Suppressor macrophage treated with lipopolysaccharide for 4 hours (primary cell): ENCODE measurements at regions not wholly inside any gene's neighbourhood (a gene's known extent, or its start where the extent isn't known, plus 50 kb on each side); places are given as distances from the start of the nearest gene placed in this dataset.

Source experiments
- DNase-seq: peaks from one replicate; pipeline ENCODE4 v3.0.0-alpha.2; 2020

DNA sequence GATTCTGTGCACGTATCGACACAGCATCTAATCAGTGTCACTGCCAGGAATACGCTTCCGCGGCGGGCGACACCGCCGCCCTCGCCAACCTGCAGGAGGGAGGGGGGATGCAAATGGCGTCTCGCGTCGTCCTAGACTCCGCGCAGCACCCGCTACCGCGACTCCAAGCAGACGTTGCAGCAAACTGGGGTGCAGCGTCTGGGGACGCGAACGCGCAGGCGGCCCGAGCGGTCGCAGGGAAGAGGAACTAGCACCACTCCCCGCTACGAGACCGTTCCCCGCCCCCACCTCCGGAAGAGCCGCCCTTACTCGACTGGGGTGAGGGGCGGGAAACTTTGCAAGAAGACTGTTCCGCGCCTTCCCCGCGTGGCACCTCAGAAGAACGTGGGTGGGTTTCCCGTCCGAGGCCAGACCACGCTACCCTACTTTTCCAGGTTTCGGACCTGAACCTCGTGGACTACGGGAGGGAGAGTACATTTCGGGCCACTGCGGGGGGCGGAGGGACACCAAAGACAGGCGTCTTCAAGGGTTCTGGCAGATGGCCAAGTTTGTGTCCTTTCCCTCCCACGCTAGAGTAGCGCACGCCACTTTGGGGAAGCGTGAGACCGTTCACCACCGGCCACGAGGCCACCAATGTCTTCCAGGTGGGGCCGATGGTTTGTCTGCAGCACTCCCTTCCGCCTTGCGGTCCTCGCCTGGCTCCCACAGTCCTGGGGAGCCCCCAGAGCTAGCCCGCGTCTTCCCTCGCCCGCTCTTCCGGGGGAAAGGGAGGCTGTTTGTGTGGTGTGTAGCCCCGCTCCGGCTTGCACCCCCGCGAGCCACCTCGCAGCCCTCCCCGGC is 78.0 kb upstream of the BCOR start:
- no peak for DNase-seq

DNA sequence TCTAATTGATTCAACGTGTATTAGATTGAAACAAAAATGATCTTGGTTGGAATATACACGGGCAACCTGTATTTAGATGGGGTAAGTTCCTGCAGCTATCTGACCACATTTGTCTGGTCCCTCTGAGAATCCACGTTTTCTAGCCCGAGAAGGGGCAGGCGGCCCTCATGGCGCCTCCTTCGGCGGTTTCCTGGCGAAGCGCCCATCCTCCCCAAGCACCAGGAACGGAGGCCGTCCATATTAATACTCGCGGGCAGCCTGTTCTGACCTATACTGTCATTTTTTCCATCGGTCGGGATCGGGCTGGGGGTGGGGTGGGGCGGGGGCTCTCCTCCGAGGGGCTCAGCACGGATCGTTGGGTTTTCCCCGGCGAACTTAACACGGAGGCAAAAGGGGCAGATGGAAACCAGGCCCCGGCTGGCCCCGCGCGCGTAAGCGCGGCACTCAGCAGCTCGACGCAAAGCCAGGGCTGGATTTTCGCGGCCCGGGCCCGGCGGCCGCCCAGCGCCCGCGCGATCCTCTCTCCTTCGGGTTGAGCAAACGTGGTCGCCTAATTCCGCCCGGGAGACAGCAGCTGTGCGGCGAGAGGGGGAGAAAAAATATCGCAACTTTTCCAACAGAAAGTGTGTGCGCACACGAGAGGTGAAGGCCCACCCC is 77.2 kb upstream of the BCOR start:
- DNase-seq = no peak

DNA sequence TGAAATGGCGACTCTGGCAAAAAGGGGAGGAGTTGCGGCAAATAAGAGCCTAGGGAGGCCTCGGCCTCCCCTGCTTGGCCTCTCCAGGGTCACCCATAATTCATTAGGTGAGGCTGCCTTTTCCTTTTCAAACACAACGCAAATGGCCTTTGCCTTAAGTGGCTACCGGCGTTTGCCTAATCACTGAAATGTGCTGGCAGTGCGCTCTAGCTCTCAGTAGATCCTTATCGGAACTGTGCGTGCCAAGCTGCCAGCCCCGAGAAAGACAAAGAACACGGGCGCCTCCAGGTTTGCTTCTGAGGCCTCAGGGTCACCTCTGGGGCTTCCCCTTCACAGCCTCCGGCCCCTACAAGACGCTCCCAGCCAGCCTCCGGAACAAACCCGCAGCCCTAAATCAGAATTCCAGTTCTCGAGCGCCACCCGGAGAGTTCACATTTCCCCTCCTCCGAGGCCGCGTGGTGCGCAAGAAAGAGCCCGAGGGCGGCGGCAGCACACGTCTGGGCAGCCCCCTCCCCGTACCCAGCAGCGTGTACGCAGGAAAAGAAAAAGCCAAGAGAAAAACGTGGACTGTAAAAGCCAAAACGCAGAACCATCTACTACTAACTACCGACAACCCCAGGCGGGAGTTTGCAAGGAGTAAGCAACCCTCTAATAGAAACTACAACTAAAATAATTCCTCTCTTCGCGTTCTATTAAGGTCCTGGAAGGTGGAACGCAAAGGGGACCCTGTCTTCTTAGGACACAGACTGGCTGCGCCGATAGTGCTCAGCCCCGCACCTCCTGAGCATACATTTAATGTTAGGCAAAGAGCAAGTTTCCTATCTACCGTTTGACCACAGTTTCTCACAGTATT is 76.5 kb upstream of the BCOR start:
- no peak for DNase-seq

DNA sequence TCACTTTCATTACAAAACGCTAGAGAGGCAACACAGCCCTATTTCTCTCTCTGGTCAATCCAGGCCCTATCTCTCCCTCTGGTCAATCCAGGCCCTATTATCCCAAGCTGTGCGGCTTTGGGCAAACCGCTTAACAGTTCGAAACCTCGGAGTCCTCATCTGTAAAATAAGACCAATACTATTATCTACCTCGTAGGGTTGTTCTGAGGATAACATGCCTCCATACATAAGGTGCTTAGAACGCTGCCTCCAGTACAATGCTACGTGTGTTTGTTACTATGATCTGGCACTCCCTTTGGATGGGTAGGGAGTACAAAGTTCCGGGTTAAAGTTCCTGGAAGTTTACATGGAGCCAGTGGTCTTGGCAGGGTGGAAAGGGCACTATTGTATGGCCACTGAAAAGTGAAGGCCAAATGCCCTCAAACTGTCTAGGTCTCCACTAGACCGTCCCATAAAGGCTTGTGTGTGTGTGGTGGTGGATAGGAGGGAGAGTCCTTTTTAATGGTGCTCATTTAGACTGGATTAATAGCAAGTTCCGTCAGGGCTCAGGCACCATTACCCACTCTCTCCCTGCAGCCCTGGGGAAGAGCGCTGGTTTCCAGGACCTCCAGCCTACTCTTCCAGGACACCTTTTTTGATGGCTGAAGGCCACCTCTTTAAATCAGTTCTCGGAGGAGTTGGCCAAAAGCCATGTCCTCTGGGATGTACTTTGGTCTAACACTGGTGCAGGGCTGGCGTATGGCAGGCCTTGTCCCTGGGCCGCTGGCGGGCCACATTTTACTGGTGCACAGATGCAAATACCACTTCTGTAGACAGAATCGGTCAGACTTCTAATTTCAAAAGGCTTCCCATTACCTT is 75.6 kb upstream of the BCOR start:
- DNase-seq = no peak

DNA sequence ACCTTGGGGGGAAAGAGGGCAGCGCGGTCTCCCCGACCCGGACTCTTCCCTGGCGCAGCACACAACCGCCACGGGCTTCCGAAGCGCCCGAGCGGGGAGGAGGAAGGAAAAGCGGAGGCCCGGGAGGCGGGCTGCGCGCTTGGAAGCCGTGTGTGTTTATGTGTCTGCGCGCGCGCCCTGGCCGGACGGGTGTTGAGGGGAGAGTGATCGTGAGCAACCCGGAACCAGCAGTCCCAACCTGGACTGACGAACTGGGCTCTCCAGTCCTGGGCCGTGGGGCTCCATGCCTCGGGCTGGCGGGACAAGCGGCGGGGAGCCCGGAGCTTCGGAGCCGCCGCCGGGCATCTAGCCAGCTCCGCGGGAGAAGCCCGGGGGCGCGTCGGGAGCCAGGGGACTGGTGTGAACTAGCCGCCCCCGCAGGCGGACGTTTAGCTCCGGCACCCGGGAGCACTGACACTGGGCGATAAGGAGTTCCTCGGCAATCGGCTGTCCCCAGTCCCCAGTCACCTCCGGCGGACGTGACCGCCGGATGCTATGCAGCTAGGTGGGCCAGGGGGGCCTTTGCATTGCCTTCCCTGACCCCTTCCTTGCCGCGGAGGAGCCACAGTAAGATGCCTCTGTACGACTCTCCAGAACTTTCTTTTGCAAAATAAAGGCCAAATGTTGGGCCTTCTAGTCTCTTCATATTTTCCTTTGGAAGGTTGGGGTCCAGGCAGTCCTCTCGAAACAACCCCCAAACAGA is 74.8 kb upstream of the BCOR start:
- DNase-seq = peak; percentile 54

DNA sequence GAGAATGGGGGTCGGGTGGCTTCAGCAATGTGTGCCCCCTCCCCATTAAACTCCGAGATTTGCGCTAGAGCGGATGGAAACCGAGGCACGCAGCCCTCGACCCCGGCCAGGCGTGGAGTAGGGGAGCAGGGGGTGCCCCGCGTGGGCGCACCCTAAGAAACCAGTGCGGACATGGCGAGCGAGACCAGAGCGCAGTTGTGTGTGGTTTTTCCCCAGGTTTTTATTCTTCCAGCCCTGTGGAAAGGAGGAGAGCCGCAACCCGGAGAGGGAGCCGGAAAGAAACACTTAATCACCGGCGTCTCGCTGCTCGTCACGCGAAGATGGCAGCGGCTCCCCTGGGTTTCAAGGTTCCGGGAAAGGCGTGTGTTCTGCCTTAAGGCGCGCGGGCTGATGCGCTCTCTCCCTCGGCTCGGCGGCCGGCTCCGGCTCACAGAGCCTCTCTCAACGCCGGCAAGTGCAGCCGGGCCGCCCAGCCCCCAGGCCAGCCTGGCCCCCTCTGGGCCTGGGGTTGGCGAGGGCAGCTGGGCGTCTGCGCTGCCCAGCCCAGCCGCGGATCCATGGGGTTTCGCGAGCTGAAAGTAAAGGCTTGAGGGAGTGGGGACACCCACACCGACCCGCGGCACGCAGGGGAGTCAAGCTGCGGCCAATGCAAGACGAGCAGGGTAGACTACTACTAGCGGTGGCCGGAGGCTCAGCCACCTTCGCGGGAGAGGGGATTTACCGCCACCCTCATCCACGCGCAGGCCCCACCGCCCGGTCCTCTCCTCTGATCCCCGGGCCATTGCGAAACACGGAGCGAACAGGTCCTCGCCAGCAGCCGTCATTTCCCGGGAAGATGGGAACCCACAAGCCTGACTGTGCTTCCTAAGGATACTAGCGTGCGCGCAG is 74.0 kb upstream of the BCOR start:
- no peak for DNase-seq

DNA sequence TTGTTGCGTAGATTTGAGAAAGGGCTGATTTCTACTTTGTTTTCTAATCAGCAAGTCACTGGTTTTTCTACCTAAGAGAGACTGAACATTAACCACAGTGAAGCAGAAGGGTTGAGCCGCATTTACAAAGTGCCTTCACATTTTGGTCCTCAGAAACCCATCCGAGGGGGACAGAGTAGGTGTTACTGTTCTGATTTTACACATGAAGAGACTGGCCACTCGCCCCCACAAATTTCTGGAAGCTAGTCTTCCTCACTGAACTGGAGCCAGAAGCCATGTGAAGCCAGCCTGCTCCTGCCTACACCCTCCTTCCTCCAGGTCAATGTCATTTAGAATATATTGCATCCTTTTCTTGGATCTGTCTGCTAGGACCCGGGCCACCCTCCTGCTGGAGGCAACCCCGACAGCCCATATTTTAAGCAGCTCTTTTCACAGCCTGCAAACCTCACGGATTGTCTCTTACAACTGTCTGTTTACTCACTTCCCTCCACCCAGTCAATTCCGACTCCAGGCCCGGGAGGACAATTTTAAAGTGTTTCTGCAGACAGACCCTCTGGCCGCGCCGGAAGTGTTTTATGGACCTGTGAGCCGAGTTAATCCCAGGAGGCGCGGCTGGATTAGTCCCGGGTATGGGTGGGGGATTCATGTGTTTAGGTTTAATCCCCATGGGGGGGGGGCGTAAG is 73.2 kb upstream of the BCOR start:
- DNase-seq = no peak

DNA sequence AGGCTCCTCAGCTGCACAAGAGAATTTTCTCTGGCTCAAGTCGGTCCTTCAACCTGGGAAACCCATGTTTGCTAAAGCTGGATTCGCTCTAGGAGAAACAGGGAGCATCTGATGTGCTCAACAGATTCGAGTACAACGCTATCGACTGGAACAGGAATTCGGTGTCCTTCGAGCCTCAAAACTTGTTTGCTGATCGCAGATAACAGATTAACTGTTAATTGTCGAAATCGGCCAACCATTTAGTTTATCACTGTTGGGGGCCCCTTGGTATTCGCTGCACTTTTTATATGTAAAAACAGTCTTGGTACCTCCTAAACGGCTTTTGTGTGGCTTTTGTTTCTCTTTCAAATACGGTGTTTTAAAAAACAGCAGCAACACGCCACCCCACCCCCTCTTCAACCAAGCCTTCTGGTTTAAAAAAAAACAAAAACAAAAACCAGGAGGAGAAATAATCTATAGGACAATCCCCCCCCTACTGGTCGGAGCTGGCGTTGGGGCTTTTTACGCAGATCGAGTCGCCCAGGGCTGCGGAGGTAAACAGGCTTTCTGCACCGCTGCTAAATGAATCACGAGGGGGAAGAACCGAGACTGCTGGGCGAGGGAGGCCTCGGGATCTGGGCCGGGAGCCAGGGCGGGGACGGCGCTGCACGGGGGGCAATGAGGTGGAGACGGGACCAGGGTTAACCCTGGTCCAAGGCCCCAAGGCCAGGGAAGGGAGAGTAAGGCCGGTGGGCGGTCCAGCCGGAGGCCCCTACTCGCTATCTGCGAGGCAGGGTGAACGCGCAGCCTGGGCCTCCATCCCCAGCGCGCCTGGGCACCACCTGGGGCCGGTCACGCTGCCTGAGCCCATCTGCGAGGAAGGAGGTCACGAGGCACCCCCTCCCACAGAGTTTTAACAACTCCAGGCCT is 71.7 kb upstream of the BCOR start:
- DNase-seq = peak; percentile 72

DNA sequence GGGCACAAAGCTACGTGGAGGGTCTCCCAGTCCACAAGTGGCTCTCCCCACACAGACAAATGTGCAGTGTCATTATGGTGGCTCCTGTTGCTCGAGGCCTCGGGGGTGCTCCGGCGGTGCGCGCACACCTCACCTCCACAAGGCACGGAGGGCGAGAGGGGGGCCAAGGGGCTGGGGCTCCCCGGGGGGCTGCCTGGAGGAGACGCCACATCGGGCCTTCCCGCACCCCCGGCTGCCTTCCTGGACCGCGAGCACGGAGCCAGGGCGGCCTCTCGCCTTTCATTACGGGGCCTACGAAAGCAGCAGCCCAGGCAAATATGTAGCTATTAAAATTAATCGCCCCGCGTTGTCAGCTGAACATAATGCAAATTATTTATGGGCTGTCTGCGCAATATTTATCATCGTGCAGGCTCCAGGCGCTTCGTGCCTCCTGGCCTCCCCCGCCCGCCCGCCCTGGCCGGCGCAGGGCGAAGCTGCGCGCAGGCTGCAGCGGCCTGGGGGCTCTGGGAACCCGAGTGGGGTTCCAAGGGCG is 70.8 kb upstream of the BCOR start:
- no peak for DNase-seq

DNA sequence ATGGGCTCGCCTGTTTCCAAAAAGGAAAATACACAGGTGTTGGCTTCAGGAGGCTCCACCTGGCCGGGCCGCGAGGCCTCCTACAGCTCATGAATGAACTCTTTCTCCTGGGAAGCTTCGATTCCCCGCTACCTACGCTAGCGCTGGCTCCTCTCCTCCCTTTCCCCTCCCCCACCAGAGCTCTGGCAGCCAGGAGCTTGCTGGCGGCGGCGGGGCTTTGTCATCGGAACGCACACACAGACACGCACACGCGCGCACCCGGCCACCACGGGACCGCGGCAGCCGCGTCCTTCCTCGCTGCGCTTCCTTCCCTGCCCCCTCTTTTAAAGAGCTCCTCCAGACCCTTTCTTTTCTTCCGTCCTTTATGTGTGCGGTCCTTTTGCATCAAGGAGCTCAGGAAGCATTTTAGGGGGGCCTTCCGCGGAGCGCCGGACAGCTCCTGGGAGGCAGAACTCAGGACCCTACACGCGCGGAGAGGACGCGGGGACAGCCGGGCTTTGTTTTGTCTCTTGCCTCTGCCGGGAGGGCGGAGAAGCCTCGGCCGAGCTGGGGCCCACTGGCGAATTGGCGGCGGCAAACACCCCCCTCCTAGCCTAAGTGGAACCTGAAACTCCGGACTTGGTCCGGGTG is 70.2 kb upstream of the BCOR start:
- no peak for DNase-seq

DNA sequence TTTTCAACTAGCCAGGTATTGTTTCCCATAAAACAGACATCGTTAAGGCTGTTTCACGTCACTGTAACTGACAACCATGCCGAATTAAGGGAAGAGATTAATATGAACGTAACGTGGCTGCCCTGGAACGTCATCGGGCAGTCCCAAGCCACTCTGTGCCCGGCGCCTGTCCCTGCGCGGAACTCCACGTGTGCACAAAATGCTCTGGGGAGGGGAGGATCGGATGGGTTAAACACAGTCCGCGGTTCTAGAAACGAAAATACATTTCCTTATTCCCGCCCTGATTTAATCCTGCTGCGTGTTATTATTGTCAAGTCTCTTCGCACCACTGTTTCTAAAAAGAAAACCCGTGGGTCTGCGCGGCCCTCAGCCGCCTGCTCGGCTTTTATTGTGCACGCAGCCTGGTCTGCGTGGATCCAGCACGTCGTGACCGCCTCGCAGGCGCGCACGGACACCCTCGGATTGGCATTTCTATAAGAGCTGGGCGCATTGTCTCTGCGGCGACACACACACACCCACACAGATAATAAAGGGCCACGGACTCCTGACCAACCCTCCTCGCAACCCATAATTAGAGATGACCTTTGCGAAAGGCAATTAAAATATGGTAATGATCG is 69.6 kb upstream of the BCOR start:
- peak; percentile 54 for DNase-seq

DNA sequence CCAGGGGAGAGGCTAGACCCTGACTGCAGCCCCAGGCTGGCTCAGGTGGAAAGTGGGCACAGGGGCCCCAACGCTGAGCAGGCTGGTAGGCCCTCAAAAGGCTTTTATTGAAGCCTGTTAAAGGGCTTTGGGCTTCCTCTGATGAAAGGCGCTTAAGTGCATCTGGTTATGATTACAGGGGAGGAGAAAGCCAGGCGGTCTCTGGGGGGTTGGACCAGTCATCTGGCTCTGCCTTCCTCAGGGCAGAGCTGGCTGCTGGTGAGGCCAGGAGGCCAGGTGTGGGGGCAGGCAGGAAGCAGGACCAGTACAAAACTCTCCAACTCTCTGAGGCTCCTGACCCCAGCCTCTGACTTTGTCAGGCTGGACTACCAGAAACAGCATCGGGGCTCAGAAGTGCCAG is 68.8 kb upstream of the BCOR start:
- DNase-seq = no peak

DNA sequence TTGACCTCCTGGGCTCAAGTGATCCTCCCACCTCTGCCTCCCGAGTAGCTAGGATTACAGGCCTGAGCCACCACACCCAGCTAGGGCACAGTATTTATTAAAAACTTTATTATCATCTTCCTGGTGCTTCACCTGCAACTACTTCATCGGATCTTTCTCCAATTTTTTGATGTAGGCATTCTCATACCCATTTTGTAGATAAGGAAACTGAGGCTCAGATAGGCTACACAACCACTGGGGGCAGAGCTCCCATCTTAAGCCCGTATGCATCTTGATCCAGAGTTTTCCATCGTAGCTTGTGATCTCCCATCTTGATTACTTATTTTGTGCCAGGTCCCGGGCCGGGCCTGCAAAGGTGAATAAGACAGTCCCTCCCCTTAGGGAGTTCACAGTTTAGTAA is 68.1 kb upstream of the BCOR start:
- DNase-seq = no peak

DNA sequence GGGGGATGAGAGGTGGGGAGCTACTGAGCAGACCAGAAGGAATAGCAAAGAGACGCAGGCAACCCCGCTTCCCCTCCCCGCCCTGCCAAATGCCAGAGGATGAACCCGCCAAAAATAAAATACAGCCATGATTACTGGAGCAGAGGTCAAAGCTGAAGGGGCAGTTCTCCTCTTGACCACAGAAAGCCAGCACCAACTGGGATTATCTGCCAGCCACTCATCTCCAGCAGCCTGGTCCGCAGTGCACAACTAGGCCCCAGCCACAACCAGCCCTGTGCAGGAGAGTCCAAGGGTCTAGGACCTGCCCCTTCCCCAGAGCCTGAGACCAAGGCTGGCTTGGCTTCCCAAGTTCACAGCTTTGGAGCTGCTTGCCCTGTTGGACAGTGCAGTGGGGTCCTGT is 67.4 kb upstream of the BCOR start:
- no peak for DNase-seq

DNA sequence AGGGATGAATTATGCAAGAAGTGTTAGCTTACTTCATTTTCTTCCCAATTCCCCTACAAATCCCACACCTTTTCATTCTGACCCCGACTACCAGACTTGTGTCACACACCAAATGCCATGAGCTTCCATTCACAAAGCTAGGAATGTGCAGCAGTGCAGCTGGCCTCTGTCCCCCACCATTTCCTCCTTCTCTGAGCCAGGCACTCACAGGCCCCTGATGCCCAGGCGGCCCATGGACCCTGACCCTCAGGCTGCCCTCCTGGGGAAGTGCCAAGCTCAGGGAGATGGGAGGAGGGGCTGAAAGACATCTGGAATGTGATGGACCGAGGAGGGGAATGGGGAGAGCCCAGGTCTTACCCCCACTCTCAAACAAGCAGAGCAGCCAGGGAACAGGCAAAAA is 67.0 kb upstream of the BCOR start:
- no peak for DNase-seq

DNA sequence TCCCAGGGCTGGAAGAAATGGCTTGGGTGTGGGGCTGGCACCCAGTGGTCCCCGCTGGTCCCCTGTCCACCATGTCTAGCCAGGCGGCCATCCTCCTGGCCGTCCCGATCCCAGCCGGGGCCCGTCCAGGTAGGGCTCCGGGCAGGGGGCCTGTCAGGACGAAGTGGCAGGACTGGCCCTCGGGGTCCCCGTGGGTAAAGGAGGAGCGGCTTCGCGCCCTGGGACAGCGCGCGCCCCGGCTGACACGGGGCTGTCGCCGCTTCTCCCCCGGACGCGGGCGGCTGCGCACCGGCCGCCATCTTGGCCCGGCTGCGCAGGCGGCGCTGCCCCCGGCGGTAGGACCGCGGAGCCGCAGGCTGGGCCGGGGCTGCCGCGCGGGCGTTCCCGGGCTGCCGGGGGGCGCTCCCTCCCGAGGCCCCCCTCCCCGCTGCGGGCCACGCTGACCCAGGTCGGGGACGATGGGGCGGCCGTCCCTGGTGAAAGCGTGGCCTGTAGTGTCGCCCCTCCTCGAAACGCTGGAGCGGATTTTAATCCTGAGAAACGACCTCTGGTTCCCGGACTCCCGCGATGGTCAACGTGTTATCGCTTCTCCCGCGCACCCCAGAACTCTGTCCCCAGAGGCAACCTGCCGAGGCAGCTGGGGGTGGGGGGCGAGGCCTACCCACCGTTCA is 60.4 kb upstream of the BCOR start:
- DNase-seq = no peak
